ENCODE measurements at regions not wholly inside any gene's neighbourhood (a gene's known extent, or its start where the extent isn't known, plus 50 kb on each side); places are given as distances from the start of the nearest gene placed in this dataset.

- no peak for TF ChIP-seq CTCF (IDR thresholded peaks at IDR 0.05)
- TF ChIP-seq POLR2A (IDR thresholded peaks at IDR 0.05), result no peak
These were observed 201.2 kb upstream of the E2F8 start for GRCh38 chr11:19441752-19442553.
